ENCODE measurements at regions not wholly inside any gene's neighbourhood (a gene's known extent, or its start where the extent isn't known, plus 50 kb on each side); places are given as distances from the start of the nearest gene placed in this dataset.

DNA sequence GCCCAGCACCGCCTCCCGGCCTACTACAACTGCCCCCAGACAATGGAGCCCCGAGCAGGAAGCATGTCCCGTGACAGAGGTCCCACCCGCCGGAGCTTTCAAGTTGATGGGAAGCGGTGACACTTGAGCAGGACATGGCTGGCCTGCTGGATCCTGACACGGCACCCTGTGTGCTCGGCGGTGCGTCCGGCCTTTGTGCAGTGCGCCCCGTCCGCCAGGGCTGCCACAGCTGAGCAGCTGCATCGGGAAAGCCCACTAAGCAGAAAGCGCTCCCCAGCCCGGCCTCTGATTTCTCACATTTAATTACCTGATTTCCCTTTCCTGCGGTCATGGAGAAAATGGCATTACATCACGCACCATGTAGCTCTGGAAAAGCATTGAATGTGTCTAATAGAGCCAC, 611.9 kb downstream of the IRX1 start:
- in situ Hi-C loops (cut with HindIII; ENCODE audit: low pct_unique_long_range_greater_than_20kb, low sequenced_read_pairs), result no loop called here
- no peak for DNase-seq (ENCODE audit: low read depth)

DNA sequence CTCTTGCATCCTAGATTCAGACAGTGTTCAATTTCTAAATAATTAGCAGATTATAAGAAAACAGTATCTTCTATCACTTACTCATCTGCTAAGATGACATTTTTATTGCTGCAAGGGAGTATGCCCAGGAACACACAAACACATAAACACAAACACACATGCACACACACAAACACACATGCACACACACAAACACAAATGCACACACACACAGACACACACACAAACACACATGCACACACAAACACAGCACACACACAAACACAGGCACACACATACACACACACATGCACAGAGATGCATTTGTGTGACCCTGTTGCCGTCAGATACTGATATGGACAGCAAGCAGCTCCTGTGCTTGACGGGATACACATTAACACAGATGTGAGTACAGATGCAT, 612.9 kb downstream of the IRX1 start:
- no peak for DNase-seq (ENCODE audit: low read depth)
- in situ Hi-C loops (cut with HindIII; ENCODE audit: low pct_unique_long_range_greater_than_20kb, low sequenced_read_pairs), result no loop called here

DNA sequence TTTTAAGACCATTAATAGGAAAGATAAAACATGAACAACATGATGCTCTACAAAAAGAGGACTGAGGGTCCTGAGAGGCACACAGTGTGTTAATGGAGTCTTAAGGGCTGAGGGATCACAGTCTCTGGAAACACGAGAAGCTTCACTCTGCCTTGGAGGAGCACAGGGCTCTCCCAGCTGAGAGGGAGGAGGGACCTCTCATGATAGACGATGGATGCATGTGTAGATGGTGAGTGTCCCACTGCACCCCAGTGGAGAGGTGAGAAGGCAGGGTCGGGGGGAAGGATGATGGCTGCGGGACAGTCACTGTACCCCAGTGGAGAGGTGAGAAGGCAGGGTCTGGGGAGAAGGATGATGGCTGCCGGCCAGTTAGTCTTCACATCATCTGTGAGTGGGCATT, 613.4 kb downstream of the IRX1 start:
- in situ Hi-C loops (cut with HindIII; ENCODE audit: low pct_unique_long_range_greater_than_20kb, low sequenced_read_pairs), result no loop called here
- DNase-seq (ENCODE audit: low read depth), result no peak

DNA sequence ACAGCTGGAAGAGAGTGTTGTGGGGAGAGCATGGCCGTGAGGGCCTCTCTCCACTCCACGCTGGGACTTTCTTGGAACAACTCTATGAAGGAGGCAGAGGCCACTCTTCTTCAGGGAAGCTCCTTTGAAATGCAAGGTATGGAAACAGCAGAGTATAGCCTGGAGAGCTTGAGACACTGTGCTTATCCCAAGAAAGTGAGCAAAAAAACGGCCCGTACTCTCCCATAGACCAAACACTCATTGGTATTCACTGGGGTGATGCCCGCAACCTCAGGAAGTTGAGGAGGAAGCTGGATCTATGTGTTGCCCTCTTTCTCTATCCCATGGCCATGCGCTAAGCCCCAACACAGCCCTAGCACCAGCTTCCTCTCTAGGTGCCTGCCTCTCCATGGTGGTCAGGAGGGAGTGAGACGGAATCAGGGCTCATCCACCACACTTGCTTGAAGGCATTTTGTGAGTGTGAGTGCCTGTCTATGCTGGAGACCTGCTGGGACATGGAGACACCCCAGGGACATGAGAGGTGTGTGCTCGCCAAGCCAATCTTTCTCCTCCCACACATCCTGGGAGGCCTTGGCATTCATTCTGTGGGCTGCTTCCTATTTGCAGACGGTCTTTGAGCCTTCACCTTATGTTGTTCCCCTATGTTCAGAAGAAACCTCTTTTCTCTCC, 616.6 kb downstream of the IRX1 start:
- in situ Hi-C loops (cut with HindIII; ENCODE audit: low pct_unique_long_range_greater_than_20kb, low sequenced_read_pairs), result no loop called here
- no peak for DNase-seq (ENCODE audit: low read depth)

DNA sequence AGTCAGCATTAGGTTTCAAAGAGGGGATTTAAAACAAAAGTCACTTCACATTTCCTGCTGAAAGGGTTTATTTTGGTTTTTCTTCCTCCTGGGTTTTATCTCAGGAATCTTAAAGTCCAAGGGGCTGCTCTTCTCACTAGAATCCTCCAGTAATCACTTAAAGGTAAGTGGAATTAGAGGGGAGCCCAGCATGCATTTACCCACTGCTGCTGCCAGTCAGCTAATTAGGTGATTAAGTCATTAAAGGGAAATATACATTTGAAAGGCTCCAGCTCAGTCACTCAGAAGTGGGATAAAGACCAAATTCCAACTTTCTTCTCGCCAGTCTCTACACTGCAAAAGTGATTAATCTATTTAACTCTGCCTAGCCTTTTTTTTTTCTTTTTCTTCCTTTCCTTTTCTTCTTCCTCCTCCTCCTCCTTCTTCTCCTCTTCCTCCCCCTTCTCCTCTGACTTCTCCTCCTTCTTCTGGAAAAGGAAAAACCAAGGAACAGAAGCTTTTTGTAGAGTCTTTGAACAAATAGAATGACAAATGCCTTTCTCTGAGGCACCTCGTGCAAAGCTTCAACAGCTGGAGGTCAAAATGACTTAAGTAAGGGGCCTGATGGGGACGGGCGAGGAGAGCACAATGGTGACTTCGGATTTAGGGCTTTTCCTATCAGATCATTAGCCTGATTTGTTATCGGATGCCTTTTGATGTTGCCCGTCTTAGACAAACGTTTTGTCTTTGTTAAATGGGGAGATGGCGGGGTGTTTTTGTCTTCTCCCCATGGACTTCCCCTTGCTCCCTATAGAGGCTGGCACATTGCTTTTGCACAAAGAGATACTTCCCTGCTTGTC, 617.6 kb downstream of the IRX1 start:
- in situ Hi-C loops (cut with HindIII; ENCODE audit: low pct_unique_long_range_greater_than_20kb, low sequenced_read_pairs), result no loop called here
- no peak for DNase-seq (ENCODE audit: low read depth)

DNA sequence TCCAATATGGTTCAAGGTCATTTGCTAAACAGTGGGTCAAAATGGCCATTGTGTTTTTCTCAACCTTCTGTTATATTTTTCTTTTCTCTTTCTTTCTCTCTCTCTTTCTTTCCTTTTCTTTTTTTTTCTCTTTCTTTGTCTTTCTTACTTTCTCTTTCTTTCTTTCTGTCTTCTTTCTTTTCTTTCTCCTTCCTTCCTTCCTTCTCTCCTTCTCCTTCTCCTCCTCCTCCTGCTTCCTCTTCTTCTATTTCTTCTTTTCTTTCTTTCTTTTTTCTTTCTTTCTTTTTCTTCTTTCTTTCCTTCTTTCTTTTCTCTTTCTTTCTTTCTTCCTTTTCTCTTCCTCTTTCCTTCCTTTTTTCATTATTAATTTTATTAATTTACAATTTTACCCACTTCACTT, 619.5 kb downstream of the IRX1 start:
- in situ Hi-C loops (cut with HindIII; ENCODE audit: low pct_unique_long_range_greater_than_20kb, low sequenced_read_pairs), result no loop called here
- no peak for DNase-seq (ENCODE audit: low read depth)

DNA sequence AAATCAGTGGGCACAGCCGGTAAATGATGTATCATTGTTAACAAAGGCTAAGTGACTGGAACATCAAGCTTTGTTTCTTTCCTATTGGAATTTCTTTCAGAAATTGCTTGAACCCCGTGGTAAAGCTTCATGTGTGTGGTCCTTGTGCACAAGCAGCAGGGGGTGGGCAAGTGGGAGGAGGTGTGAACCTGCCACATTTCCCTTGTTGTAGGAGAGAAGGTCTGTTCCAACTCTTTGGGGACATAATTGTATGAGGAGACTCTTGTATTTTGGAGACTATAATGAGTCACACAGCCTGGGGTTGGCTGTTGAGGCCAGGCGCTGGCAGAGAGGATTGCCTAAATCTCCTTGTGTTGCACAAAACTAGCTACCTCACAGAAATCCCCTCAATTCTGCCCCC, 620.5 kb downstream of the IRX1 start:
- DNase-seq (ENCODE audit: low read depth), result no peak
- in situ Hi-C loops (cut with HindIII; ENCODE audit: low pct_unique_long_range_greater_than_20kb, low sequenced_read_pairs), result no loop called here

DNA sequence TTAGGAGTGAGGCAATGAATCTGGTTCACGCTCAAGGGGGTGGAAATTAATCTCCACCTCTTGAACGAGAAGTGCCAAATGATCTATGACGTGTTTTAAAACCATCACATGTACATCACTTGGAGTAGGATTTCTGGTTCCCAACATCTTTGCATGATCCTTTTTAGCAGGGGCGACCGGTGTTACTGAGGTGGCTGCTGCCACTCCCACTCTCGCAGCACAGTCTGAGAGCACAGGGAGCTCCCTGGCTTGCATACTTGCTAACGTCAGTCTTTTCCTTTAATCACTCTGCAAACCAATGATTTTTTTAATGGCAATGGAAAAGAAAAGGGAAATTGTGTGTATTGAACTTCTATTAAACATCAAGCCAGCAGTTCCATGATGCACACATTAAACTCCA, 624.4 kb downstream of the IRX1 start:
- DNase-seq (ENCODE audit: low read depth), result no peak
- in situ Hi-C loops (cut with HindIII; ENCODE audit: low pct_unique_long_range_greater_than_20kb, low sequenced_read_pairs), result no loop called here

DNA sequence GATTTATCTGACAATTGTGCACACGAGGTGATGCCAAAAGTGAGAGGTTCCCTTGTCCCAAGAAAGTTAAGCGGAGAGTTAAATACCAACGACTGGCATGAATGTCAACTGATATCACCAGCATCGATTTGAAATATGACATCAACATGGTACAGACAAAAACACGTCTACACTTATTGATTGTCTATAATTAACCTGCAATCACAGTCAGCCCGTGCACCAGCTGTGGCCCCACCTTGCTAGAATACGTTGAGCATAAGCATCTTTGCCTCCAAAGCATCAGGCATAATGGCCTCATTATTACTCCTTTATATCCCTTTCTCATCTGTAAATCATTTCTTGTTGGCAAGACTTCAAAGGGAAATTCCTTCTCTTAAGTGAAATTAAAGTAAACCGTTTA, 625.4 kb downstream of the IRX1 start:
- DNase-seq (ENCODE audit: low read depth), result no peak
- in situ Hi-C loops (cut with HindIII; ENCODE audit: low pct_unique_long_range_greater_than_20kb, low sequenced_read_pairs), result no loop called here

DNA sequence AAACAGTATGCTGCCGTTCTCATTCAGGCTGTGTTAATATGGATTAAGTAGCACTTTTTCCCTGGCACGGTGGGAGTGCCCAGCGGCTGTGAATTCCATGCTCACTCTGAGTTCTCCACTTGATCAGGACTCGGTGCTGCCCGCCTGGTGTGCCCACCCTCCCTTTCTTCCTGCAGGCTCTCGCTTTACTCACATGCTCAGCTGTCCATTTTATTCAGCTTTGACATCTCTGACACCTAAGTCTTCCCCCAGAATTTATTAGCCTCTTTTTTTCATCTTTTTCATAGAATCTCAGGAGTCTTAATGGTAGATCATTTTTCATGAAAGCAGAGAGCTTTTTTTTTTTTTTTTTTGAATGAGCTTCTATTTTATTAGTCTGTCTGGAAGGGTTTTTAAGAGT, 626.5 kb downstream of the IRX1 start:
- no peak for DNase-seq (ENCODE audit: low read depth)
- in situ Hi-C loops (cut with HindIII; ENCODE audit: low pct_unique_long_range_greater_than_20kb, low sequenced_read_pairs), result no loop called here

DNA sequence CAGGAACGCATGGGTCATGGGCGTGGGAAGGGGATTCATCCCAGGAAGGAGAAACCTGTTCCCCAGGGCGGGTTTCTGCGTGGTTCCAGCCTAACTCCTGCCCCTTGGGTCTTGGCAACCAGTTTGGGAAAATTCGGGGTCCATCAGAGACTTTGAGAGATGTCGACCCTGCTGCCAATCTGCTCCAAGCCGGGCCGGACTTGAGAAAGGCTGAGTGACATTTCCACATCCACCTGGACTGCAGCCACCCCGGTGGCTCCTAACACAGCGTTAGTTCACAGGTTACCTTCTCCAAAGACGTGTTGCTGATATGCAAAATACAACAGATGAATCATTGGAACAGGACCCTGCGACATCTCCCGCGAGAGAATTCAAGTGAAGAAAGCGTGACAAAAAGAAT, 627.2 kb downstream of the IRX1 start:
- in situ Hi-C loops (cut with HindIII; ENCODE audit: low pct_unique_long_range_greater_than_20kb, low sequenced_read_pairs), result no loop called here
- no peak for DNase-seq (ENCODE audit: low read depth)

DNA sequence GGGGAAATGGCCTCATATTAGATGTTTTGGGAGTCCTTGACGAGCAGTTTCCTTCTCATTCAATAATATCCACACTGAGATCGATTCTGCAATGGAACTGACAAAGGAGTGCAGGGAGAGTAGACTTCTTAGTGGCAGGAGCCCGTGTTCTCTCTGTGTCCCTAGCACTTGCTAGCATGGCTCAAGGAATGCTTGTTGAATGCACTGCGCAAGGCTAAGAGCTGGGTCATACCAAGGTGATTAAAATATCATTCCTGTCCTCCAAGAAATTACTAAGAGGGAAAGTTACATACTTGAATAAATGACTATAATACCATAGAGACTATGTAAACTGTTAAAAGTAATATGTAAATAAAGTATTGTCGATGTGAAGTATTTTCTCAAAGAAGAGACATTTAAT, 630.1 kb downstream of the IRX1 start:
- no peak for DNase-seq (ENCODE audit: low read depth)
- in situ Hi-C loops (cut with HindIII; ENCODE audit: low pct_unique_long_range_greater_than_20kb, low sequenced_read_pairs), result no loop called here

DNA sequence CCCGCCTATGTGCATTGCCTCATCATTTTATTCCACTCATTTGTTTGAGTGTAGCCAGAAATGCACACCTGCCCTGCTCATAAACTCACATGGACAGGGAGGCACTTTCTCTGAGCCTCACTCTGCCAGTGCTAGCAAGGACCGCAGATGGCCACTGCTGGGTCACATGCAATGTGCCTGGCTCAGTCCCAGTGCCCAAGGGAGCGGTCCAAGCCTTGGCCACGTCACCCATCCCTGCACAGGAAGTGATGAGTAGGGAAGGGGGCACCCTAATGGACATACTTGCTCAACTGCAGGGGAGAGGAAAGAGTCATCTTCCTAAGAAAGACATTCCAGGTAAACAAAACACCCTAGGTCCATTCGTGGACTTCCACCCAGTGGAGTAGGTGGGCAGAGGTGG, 630.9 kb downstream of the IRX1 start:
- in situ Hi-C loops (cut with HindIII; ENCODE audit: low pct_unique_long_range_greater_than_20kb, low sequenced_read_pairs), result no loop called here

DNA sequence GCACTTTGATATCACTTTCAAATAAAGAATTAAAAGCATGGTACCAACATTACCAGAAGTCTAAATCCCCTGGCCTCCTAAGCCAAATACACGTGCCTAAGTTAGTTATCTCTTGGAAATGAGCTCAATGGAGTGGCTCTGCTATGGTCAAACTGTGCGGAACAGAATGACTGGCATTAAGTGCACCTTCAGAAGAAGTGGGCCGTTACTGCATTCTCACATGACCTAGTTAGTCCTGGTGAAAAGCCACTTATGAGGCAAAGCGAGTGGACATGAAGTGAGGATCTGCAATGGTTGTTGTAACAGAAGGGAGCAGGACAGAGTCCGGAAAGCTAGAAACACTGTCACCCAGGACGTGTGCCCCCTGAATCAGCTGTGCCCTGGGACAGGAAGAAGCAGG, 633.1 kb downstream of the IRX1 start:
- in situ Hi-C loops (cut with HindIII; ENCODE audit: low pct_unique_long_range_greater_than_20kb, low sequenced_read_pairs), result no loop called here
- DNase-seq (ENCODE audit: low read depth), result no peak

More for the DNA sequence above, 630.9 kb downstream of the IRX1 start:
- DNase-seq (ENCODE audit: low read depth), result no peak

DNA sequence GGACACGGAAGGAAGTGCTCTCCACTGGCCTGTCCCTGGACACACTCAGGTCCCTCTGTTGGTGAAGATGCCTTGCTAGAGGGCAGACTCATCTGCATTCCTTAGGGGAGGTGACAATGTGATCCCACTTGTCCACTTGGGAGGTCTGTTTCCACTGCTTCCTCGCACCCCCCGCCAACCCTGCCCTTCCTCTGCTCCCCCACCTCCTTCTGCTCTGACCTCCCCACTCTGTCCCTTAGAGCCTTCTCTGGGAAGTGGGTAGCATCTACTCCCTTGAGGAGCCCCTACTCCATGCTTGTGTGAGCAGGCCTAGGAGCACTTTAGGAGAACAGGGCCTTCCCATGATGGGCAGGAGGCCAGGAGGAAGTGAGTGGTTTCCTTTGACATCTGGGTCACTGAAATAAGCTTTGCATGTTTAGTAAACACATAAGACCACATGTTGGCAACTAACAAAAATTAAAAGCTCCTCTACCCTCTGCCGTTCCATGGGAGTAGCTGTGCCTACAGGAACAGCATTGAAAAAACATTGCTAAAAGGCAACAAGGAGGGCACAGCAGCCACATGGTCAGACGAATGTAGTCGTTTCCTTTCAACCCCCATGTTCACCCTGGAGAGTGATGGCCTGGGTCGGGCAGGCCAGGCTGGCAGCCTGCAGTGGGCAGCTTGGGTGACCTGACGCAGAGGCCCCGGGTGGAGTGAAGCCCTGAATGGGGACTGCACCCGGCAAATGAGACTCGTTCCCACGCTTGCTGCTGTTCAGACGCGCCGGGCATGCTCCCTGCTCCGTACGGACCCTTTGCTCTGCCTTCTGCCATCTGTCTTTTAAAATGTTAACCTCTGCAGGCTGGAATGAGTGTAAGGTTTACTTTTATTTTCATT, 634.0 kb downstream of the IRX1 start:
- in situ Hi-C loops (cut with HindIII; ENCODE audit: low pct_unique_long_range_greater_than_20kb, low sequenced_read_pairs), result no loop called here
- DNase-seq (ENCODE audit: low read depth), result no peak

DNA sequence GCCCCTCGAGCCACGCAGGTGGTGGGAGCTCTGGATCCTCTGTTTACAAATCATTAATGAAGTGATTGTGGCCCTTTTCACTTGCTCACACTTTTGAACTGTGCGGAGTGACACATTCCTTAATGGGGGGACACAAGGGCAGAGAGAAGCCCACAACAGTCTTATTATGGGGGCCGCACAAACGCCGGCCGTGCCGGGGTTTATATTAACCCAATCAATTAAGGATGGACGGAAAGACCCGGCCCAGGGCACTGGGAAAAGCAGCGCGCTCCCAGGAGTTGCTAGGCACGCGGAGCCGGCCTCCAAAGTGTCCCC, 634.8 kb downstream of the IRX1 start:
- no peak for DNase-seq (ENCODE audit: low read depth)
- in situ Hi-C loops (cut with HindIII; ENCODE audit: low pct_unique_long_range_greater_than_20kb, low sequenced_read_pairs), result no loop called here

DNA sequence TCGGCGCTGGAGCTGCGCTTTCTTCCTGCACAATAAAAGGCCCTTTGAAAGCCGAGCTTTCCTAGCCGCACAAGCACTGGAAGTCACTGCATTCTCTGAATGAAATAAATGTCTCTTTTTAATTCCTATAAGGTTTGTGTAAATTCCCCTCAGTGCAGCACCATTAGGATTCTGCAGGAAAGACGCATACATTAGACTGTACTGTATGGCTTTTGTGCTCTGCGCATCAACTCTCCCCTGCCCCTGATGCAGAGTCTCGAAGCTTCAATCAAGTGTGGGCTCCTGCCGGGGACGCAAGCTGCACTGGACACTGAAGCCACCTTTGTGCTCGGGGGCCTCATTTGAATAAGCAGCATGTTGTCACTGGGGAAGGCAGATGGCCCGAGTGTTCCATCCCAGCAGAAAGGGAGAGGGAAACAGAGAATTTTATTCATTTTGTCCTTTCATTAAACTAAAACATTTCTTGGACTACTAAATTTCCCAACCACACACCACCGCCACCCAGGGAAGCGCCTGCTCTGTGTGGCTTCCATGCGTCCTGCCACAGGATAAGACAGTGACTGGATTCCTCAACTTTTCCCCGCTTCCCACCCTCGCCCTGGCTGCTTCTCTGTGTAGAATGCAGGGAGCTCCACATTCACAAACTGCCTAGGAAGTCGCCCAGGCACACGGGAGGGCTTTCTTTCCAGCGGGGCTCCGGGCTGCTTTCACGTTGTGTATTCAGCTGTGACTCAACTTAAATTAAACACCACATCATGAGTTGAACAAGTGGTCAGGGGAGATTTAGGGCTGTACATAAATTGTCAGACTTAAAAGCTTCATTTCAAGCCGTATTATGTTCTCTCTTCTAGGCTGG, 635.4 kb downstream of the IRX1 start:
- in situ Hi-C loops (cut with HindIII; ENCODE audit: low pct_unique_long_range_greater_than_20kb, low sequenced_read_pairs), result no loop called here
- DNase-seq (ENCODE audit: low read depth), result no peak

DNA sequence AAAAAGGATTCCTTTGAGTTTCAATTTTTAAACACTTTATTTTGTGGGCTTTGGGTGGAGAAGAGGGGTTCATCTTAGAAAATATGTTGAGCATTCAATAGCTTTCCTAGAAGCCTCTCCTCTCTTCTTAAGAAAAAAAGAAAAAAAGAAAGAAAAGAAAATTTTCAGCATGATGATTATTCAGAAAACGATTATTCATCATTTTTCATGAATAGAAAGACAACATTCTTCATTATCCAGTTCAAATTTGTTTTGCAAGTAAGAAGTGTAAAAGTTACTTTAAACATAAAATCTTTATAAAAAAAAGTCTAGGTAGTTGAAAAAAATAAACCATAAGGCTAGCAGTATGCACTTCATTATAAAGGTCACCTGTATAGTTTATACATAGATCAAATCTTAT, 636.5 kb downstream of the IRX1 start:
- in situ Hi-C loops (cut with HindIII; ENCODE audit: low pct_unique_long_range_greater_than_20kb, low sequenced_read_pairs), result no loop called here
- no peak for DNase-seq (ENCODE audit: low read depth)
